Stimulated activated CD8-positive, alpha-beta memory T cell treated with anti-CD3 and anti-CD28 coated beads, Interleukin-4, amount 100 ng/mL, for 1 hour (primary cell): ENCODE measurements at regions not wholly inside any gene's neighbourhood (a gene's known extent, or its start where the extent isn't known, plus 50 kb on each side); places are given as distances from the start of the nearest gene placed in this dataset.
"Not testable (repeated sequence)": the region's sequence is repeated elsewhere in the genome, so short reads cannot be mapped to it uniquely, and the experiment has no call there.

Source experiments
- DNase-seq, 2 donors: peaks; one replicate each; pipeline ENCODE4 v3.0.0-alpha.2; 2020; ENCODE audit warnings: low read depth in 2 of 2, low spot score in 1 of 2

GRCh38 chr3:157589211-157589610 lies 86.0 kb upstream of the VEPH1 start:
- no peak for DNase-seq

- DNase-seq = no peak
Measured at GRCh38 chr3:157588386-157589060, 85.3 kb upstream of the VEPH1 start.

- DNase-seq = no peak
Measured at GRCh38 chr3:157586293-157586692, 83.1 kb upstream of the VEPH1 start.

GRCh38 chr3:157585386-157585785 lies 82.2 kb upstream of the VEPH1 start:
- DNase-seq = no peak

- no peak for DNase-seq
Measured at GRCh38 chr3:157582637-157582973, 79.4 kb upstream of the VEPH1 start.

GRCh38 chr3:157581956-157582636 lies 78.9 kb upstream of the VEPH1 start:
- not testable (repeated sequence) for DNase-seq

- no peak for DNase-seq
Measured at GRCh38 chr3:157581371-157581770, 78.2 kb upstream of the VEPH1 start.

- DNase-seq = no peak
Measured at GRCh38 chr3:157578181-157578580, 75.0 kb upstream of the VEPH1 start.

GRCh38 chr3:157574531-157574930 lies 71.3 kb upstream of the VEPH1 start:
- no peak for DNase-seq

- DNase-seq = no peak
Measured at GRCh38 chr3:157573780-157574378, 70.7 kb upstream of the VEPH1 start.

GRCh38 chr3:157573281-157573680 lies 70.1 kb upstream of the VEPH1 start:
- no peak for DNase-seq

- no peak for DNase-seq
Measured at GRCh38 chr3:157572559-157573270, 69.5 kb upstream of the VEPH1 start.

- DNase-seq = no peak
Measured at GRCh38 chr3:157566596-157566995, 63.4 kb upstream of the VEPH1 start.

- DNase-seq = no peak
Measured at GRCh38 chr3:157559401-157559800, 56.2 kb upstream of the VEPH1 start.
